Fibroblast of lung (primary cell): ENCODE measurements at regions not wholly inside any gene's neighbourhood (a gene's known extent, or its start where the extent isn't known, plus 50 kb on each side); places are given as distances from the start of the nearest gene placed in this dataset.

Experiments
- DNase-seq, 2 donors: peaks; one replicate each; pipeline versions ENCODE4 v3.0.0 to v3.0.0-alpha.2; 2010; ENCODE audit warnings: low read depth in 2 of 2
- H2AFZ ChIP-seq: 2 replicates; pipeline ENCODE4 v1.5.1; 2012; ENCODE audit warnings: low read length, control low read depth, inconsistent platforms
- H3K27ac ChIP-seq: 2 replicates; pipeline ENCODE4 v1.5.1; 2011; ENCODE audit warnings: low read length, control low read depth; ENCODE audit not compliant: insufficient read depth
- H3K27me3 ChIP-seq: 2 replicates; pipeline ENCODE4 v1.5.1; 2011; ENCODE audit warnings: mild to moderate bottlenecking, low read length; ENCODE audit not compliant: control insufficient read depth, insufficient read depth
- H3K36me3 ChIP-seq: 2 replicates; pipeline ENCODE4 v1.5.1; 2011; ENCODE audit warnings: low read length; ENCODE audit not compliant: control insufficient read depth, insufficient read depth
- H3K4me1 ChIP-seq: 2 replicates; pipeline ENCODE4 v1.5.1; 2011; ENCODE audit warnings: low read length; ENCODE audit not compliant: control insufficient read depth, insufficient read depth; ENCODE audit errors: extremely low read depth
- H3K4me2 ChIP-seq: 2 replicates; pipeline ENCODE4 v1.5.1; 2011; ENCODE audit warnings: low read length, control low read depth; ENCODE audit not compliant: insufficient read depth; ENCODE audit errors: extremely low read depth
- H3K4me3 ChIP-seq, 4 experiments: fragments of 200-600 bp in 1 of 4; sonication (generic) in 1 of 4; replicated peaks in 1 of 4; 2 replicates each; pipeline ENCODE4 v1.5.1; 2011 to 2016; ENCODE audit warnings: low read length in 4 of 4, low read depth in 3 of 4, mild to moderate bottlenecking in 3 of 4, control low read depth in 2 of 4, inconsistent platforms in 1 of 4, mixed read lengths in 1 of 4; ENCODE audit not compliant: insufficient read depth in 1 of 4; ENCODE audit errors: control extremely low read depth in 1 of 4
- H3K79me2 ChIP-seq: 2 replicates; pipeline ENCODE4 v1.5.1; 2012; ENCODE audit warnings: mild to moderate bottlenecking, low read length, inconsistent platforms; ENCODE audit not compliant: control insufficient read depth, insufficient read depth
- H3K9ac ChIP-seq: 2 replicates; pipeline ENCODE4 v1.5.1; 2011; ENCODE audit warnings: mild to moderate bottlenecking, low read length, control low read depth; ENCODE audit not compliant: insufficient read depth
- H3K9me3 ChIP-seq: 2 replicates; pipeline ENCODE4 v1.5.1; 2012; ENCODE audit warnings: low read depth, low read length; ENCODE audit not compliant: control insufficient read depth, insufficient read depth
- H4K20me1 ChIP-seq: 2 replicates; pipeline ENCODE4 v1.5.1; 2011; ENCODE audit warnings: low read length; ENCODE audit not compliant: control insufficient read depth, insufficient read depth; ENCODE audit errors: extremely low read depth
- EZH2 ChIP-seq: IDR thresholded peaks from 2 replicates; pipeline ENCODE4 v1.5.1; 2012; ENCODE audit warnings: low read length, control low read depth, mild to moderate bottlenecking; ENCODE audit errors: missing control alignments
- TF ChIP-seq, protein P1 (sequence below), 2 donors: IDR thresholded peaks in 1 of 2; conservative IDR thresholded peaks in 1 of 2; 1 replicate in 1 of 2; 2 replicates in 1 of 2; pipeline ENCODE4 v1.5.1; 2011 to 2012; ENCODE audit warnings: low read length in 2 of 2, control low read depth in 1 of 2, inconsistent platforms in 1 of 2, low read depth in 1 of 2, mild to moderate bottlenecking in 1 of 2

DNA sequence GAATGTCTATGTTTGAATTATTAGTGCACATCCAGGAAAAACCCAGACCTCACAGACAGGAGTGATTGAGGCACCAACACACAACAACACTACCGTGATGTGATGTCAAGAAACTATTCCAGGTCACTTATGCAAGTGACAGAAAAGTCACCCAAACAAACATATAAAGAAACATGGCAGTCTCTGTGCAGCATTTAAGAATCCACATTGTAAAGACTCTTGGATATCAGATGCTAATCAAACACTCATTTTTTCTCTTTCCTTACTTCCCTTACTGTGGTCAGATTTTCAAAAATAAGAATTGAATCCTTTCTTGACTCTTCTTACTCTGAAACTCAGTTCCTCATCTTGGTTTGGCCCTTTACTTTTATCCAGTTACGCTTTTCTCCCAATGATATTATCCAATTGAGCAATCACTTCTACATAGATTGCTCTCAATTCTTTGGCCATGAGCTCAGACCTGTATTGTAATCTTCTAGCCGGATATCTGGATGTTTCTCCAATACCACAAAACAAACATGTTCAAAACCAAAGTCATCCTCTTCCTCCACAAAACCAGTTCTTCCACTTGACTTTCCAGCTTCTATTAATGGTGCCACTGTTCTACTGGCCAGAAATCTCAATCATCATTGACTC, 115.4 kb downstream of the DUSP6 start:
- Histone ChIP-seq H2AFZ (no peak overlapping the region), H3K36me3 (no peaks in the 10 kb centered on the region), H3K4me2 (no peak overlapping the region), H3K79me2 (no peaks in the 10 kb centered on the region), H3K27ac (no peak overlapping the region), H3K4me3 (no peak overlapping the region), H3K4me1 (no peaks in the 10 kb centered on the region), H4K20me1 (no peaks in the 10 kb centered on the region), H3K9me3 (no peaks in the 10 kb centered on the region), H3K27me3 (no peaks in the 10 kb centered on the region), H3K9ac (no peak overlapping the region)
- TF ChIP-seq EZH2 = no peak
- TF ChIP-seq, protein P1, sequence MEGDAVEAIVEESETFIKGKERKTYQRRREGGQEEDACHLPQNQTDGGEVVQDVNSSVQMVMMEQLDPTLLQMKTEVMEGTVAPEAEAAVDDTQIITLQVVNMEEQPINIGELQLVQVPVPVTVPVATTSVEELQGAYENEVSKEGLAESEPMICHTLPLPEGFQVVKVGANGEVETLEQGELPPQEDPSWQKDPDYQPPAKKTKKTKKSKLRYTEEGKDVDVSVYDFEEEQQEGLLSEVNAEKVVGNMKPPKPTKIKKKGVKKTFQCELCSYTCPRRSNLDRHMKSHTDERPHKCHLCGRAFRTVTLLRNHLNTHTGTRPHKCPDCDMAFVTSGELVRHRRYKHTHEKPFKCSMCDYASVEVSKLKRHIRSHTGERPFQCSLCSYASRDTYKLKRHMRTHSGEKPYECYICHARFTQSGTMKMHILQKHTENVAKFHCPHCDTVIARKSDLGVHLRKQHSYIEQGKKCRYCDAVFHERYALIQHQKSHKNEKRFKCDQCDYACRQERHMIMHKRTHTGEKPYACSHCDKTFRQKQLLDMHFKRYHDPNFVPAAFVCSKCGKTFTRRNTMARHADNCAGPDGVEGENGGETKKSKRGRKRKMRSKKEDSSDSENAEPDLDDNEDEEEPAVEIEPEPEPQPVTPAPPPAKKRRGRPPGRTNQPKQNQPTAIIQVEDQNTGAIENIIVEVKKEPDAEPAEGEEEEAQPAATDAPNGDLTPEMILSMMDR (conservative IDR thresholded peaks at IDR 0.05 in 1 of 2, IDR thresholded peaks at IDR 0.05 in 1 of 2; ENCODE audit: low read depth in 1 of 2, low read length in 2 of 2) = no peak
- peak in 1 of 2 donors; percentile 70 for DNase-seq

DNA sequence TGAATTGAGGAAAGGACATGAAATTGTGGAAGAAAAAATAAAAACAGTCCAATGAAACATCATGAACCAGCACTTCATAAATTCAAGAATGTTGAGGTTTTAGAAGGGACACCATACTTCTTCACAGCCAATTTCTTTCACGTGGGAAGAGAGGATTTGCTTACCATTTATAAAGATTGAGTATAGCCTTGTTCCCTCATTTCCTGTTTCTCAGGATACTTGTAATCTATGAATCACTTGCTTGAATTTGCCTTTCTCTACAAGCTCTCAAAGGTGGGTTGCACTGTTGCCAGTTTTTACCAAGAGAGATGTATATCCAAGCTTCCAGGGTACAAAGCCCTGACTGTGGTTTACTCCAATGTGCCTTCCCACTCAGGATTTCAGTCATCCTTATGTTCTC, 116.1 kb downstream of the DUSP6 start:
- Histone ChIP-seq H3K79me2 (no peaks in the 10 kb centered on the region), H3K4me1 (no peaks in the 10 kb centered on the region), H3K36me3 (no peaks in the 10 kb centered on the region), H2AFZ (no peak overlapping the region), H3K9ac (no peak overlapping the region), H4K20me1 (no peaks in the 10 kb centered on the region), H3K4me3 (no peak overlapping the region), H3K9me3 (no peaks in the 10 kb centered on the region), H3K27ac (no peak overlapping the region), H3K4me2 (no peak overlapping the region), H3K27me3 (no peaks in the 10 kb centered on the region)
- TF ChIP-seq, protein P1 (conservative IDR thresholded peaks at IDR 0.05 in 1 of 2, IDR thresholded peaks at IDR 0.05 in 1 of 2; ENCODE audit: low read depth in 1 of 2, low read length in 2 of 2) = no peak
- no peak for TF ChIP-seq EZH2
- DNase-seq = peak; percentile 50 to 69

DNA sequence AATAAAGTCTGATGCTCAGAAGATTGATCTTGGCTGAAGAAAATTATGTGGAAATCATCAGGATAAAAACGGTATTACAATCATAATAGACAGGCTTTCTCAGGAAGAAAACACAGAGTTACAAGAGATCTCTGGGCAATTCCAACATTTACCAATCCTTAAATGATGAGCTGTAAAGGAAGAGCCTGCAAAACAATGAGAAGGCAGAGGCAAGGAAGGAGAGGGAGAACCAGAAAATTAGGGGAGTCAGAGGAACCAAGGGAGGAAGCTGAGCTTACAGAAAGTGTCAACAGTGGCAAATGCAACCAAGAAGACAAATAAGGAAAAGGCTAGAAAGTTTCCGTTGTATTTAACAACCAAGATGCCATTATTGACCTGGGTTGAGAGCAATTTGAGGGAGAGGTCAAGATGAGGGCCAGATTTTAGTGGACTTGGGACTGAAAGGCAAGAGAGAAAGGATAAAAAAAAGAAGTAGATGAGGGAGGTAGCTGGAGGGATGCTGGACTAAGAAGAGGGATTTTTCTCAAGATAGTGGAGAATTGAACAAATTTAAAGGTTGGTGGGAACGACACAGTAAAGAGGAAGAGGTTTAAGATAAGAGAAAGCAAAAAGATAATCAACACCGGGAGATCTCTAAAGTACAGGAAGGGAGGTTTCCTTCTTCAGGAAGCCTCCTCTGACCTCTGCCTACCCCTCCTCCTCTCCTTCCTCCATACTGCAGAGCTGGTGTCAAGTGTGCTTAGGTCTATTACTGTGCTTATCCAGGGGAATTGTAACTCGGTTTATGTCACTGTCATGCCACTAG, 116.9 kb downstream of the DUSP6 start:
- no peak overlapping the region for H2AFZ ChIP-seq
- no peaks in the 10 kb centered on the region for H4K20me1 ChIP-seq
- no peaks in the 10 kb centered on the region for H3K4me1 ChIP-seq
- no peak overlapping the region for H3K4me3 ChIP-seq
- H3K27ac ChIP-seq = no peak overlapping the region
- H3K4me2 ChIP-seq = no peak overlapping the region
- DNase-seq = no peak
- H3K36me3 ChIP-seq = no peaks in the 10 kb centered on the region
- no peaks in the 10 kb centered on the region for H3K9me3 ChIP-seq
- no peak overlapping the region for H3K9ac ChIP-seq
- no peaks in the 10 kb centered on the region for H3K27me3 ChIP-seq
- H3K79me2 ChIP-seq = no peaks in the 10 kb centered on the region
- no peak for TF ChIP-seq EZH2
- TF ChIP-seq, protein P1 (conservative IDR thresholded peaks at IDR 0.05 in 1 of 2, IDR thresholded peaks at IDR 0.05 in 1 of 2; ENCODE audit: low read depth in 1 of 2, low read length in 2 of 2) = no peak
